DND-41 (cell line): ENCODE measurements at regions not wholly inside any gene's neighbourhood (a gene's known extent, or its start where the extent isn't known, plus 50 kb on each side); places are given as distances from the start of the nearest gene placed in this dataset.
"Not testable (repeated sequence)": the region's sequence is repeated elsewhere in the genome, so short reads cannot be mapped to it uniquely, and the experiment has no call there.

Source experiments
- CTCF ChIP-seq: IDR thresholded peaks from 2 replicates; pipeline ENCODE4 v1.5.1; 2012; ENCODE audit warnings: borderline replicate concordance, low read length, moderate library complexity, mild to moderate bottlenecking; ENCODE audit not compliant: poor library complexity, severe bottlenecking; ENCODE audit errors: extremely low read depth
- EZH2 ChIP-seq: IDR thresholded peaks from 3 replicates; pipeline ENCODE4 v1.6.1; 2012; ENCODE audit warnings: borderline replicate concordance, low read depth, mild to moderate bottlenecking, moderate library complexity, low read length, inconsistent platforms; ENCODE audit not compliant: severe bottlenecking

- not testable (repeated sequence) for TF ChIP-seq CTCF, EZH2
Measured at GRCh38 chr21:5090132-5091079, 5431.0 kb upstream of the TPTE start.
